GM12891 (cell line): ENCODE measurements at regions not wholly inside any gene's neighbourhood (a gene's known extent, or its start where the extent isn't known, plus 50 kb on each side); places are given as distances from the start of the nearest gene placed in this dataset.

Source experiments
- POLR2A ChIP-seq: IDR thresholded peaks from 2 replicates; pipeline ENCODE4 v1.6.1; 2011; ENCODE audit warnings: low read depth, low read length, control low read depth
- POLR2AphosphoS5 ChIP-seq: IDR thresholded peaks from 2 replicates; pipeline ENCODE4 v1.6.1; 2011; ENCODE audit warnings: low read depth, low read length, control low read depth
- SPI1 ChIP-seq: IDR thresholded peaks from 2 replicates; pipeline ENCODE4 v1.6.1; 2011; ENCODE audit warnings: low read depth, low read length, control low read depth
- TAF1 ChIP-seq: IDR thresholded peaks from 2 replicates; pipeline ENCODE4 v1.6.1; 2011; ENCODE audit warnings: low read depth, low read length, control low read depth

- no peak for TF ChIP-seq TAF1
- no peak for TF ChIP-seq POLR2A
- no peak for TF ChIP-seq POLR2AphosphoS5
- TF ChIP-seq SPI1 = no peak
Observed at GRCh38 chr4:33037464-33037863, 2317.3 kb downstream of the PCDH7 start.
